ENCODE measurements at regions not wholly inside any gene's neighbourhood (a gene's known extent, or its start where the extent isn't known, plus 50 kb on each side); places are given as distances from the start of the nearest gene placed in this dataset.
A peak's percentile ranks its signal among the peaks of the same experiment; 100 is the strongest.

- peak; percentile 100 for TF ChIP-seq POLR2A (IDR thresholded peaks at IDR 0.05; ENCODE audit: low read depth, low read length)
- TF ChIP-seq TAF1 (IDR thresholded peaks at IDR 0.05; ENCODE audit: low read depth, low read length): peak; percentile 100
- TF ChIP-seq POLR2AphosphoS5 (IDR thresholded peaks at IDR 0.05; ENCODE audit: low read depth, low read length): peak; percentile 99
- TF ChIP-seq SPI1 (IDR thresholded peaks at IDR 0.05; ENCODE audit: low read depth, low read length): 0 out of 2 replicates have a peak, but pooled peaks have one; percentile 18
- peak; percentile 94 for TF ChIP-seq POU2F2 (IDR thresholded peaks at IDR 0.05; ENCODE audit: low read depth, low read length)
- TF ChIP-seq PAX5 (IDR thresholded peaks at IDR 0.05; ENCODE audit: insufficient read depth, low read length, severe bottlenecking): no peak
Observed at GRCh38 chr7:130961128-130961601, 227.2 kb upstream of the KLF14 start.
